ENCODE measurements at regions not wholly inside any gene's neighbourhood (a gene's known extent, or its start where the extent isn't known, plus 50 kb on each side); places are given as distances from the start of the nearest gene placed in this dataset.

GRCh38 chr5:145292278-145292677, 542.9 kb downstream of the PRELID2 start:
- H3K36me3 Mint-ChIP-seq = no peaks in the 10 kb centered on the region

GRCh38 chr5:145283141-145283810, 551.9 kb downstream of the PRELID2 start:
- Mint-ChIP-seq H3K27ac (no peak overlapping the region), H3K9me3 (no peaks in the 10 kb centered on the region), H3K36me3 (no peaks in the 10 kb centered on the region), H3K27me3 (peaks cover 3% of the 10 kb centered on the region), H3K4me3 (no peak overlapping the region), H3K4me1 (ENCODE audit: unreplicated experiment) (peaks cover 5% of the 10 kb centered on the region)
- no peak for DNase-seq (ENCODE audit: extremely low spot score, unreplicated experiment)
- no peak for TF ChIP-seq CTCF (conservative IDR thresholded peaks at IDR 0.05)

More at GRCh38 chr5:145292278-145292677, 542.9 kb downstream of the PRELID2 start:
- Mint-ChIP-seq H3K4me1 (ENCODE audit: unreplicated experiment) (no peaks in the 10 kb centered on the region), H3K4me3 (no peak overlapping the region), H3K27me3 (no peaks in the 10 kb centered on the region), H3K27ac (no peak overlapping the region), H3K9me3 (no peaks in the 10 kb centered on the region)
- no peak for DNase-seq (ENCODE audit: extremely low spot score, unreplicated experiment)
- no peak for TF ChIP-seq CTCF (conservative IDR thresholded peaks at IDR 0.05)

GRCh38 chr5:145280806-145281205, 554.3 kb downstream of the PRELID2 start:
- no peak overlapping the region for H3K4me3 Mint-ChIP-seq
- H3K4me1 Mint-ChIP-seq (ENCODE audit: unreplicated experiment) = peaks cover 5% of the 10 kb centered on the region
- TF ChIP-seq CTCF (conservative IDR thresholded peaks at IDR 0.05) = no peak
- DNase-seq (ENCODE audit: extremely low spot score, unreplicated experiment) = no peak
- H3K36me3 Mint-ChIP-seq = no peaks in the 10 kb centered on the region
- no peak overlapping the region for H3K27ac Mint-ChIP-seq
- peaks cover 6% of the 10 kb centered on the region for H3K27me3 Mint-ChIP-seq
- no peaks in the 10 kb centered on the region for H3K9me3 Mint-ChIP-seq

GRCh38 chr5:145280214-145280613, 554.9 kb downstream of the PRELID2 start:
- DNase-seq (ENCODE audit: extremely low spot score, unreplicated experiment) = no peak
- Mint-ChIP-seq H3K27ac (no peak overlapping the region), H3K27me3 (peaks cover 3% of the 10 kb centered on the region), H3K36me3 (no peaks in the 10 kb centered on the region), H3K4me1 (ENCODE audit: unreplicated experiment) (peaks cover 5% of the 10 kb centered on the region), H3K9me3 (no peaks in the 10 kb centered on the region), H3K4me3 (no peak overlapping the region)
- no peak for TF ChIP-seq CTCF (conservative IDR thresholded peaks at IDR 0.05)

GRCh38 chr5:145260670-145261069, 574.5 kb downstream of the PRELID2 start:
- no peak for TF ChIP-seq CTCF (conservative IDR thresholded peaks at IDR 0.05)
- peaks cover 18% of the 10 kb centered on the region for H3K9me3 Mint-ChIP-seq
- no peak for DNase-seq (ENCODE audit: extremely low spot score, unreplicated experiment)
- H3K4me3 Mint-ChIP-seq = no peak overlapping the region
- H3K27ac Mint-ChIP-seq = no peak overlapping the region
- H3K27me3 Mint-ChIP-seq = no peaks in the 10 kb centered on the region
- no peaks in the 10 kb centered on the region for H3K36me3 Mint-ChIP-seq
- no peaks in the 10 kb centered on the region for H3K4me1 Mint-ChIP-seq (ENCODE audit: unreplicated experiment)

GRCh38 chr5:145247745-145248040, 587.4 kb downstream of the PRELID2 start:
- no peak for DNase-seq (ENCODE audit: extremely low spot score, unreplicated experiment)
- Mint-ChIP-seq H3K4me1 (ENCODE audit: unreplicated experiment) (peaks cover 20% of the 10 kb centered on the region), H3K9me3 (no peaks in the 10 kb centered on the region), H3K27me3 (no peaks in the 10 kb centered on the region), H3K36me3 (no peaks in the 10 kb centered on the region), H3K27ac (peak overlapping the region; percentile 95), H3K4me3 (peak overlapping the region; percentile 67)
- TF ChIP-seq CTCF (conservative IDR thresholded peaks at IDR 0.05) = no peak
